Stimulated activated CD4-positive, alpha-beta T cell treated with anti-CD3 and anti-CD28 coated beads, Interleukin-12 subunit alpha, Interleukin-12 subunit beta, amount 100 ng/mL, for 48 hours (primary cell): ENCODE measurements at regions not wholly inside any gene's neighbourhood (a gene's known extent, or its start where the extent isn't known, plus 50 kb on each side); places are given as distances from the start of the nearest gene placed in this dataset.
"Not testable (repeated sequence)": the region's sequence is repeated elsewhere in the genome, so short reads cannot be mapped to it uniquely, and the experiment has no call there.

Source experiments
- DNase-seq, 3 donors: peaks; one replicate each; pipeline ENCODE4 v3.0.0-alpha.2; 2020; ENCODE audit warnings: low read depth in 2 of 3, low spot score in 1 of 3

DNA sequence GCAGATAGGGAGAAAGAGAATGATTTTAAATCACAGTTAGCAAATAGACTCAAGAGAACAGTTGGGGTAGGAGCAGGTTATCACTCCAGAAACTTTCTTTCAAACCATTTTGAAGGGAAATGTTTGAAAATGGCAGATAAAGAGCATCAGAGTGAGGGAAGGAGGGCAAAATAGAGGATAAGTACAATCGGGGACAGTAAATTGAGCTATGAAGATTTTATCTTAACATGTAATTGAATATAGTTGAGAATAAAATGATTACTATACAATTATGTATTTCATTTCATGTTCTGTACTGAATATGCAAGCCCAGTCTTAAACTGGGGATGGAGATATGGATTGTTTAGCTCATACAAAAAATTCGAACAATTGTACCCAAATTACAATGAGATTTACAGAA is 54.0 kb downstream of the MAP10 start:
- no peak for DNase-seq

DNA sequence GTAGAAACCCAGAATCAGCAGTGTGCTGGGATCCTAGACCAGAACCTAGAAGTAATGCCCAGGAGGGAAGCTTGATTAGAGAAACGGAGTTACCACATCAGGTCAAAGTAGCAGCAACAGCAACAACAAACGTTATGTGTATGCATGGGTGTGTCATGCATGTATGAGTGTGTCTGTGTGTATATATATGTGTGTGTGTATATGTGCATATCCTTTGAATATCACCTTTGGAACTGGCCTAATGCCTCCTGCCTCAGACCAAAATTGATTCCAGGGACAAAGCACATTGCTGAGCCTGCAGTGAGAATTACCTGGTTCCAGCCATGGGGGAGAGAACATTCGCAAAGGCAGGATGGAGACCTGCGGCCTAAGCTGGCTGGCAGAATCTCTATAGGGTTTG is 55.9 kb downstream of the MAP10 start:
- DNase-seq, result no peak

DNA sequence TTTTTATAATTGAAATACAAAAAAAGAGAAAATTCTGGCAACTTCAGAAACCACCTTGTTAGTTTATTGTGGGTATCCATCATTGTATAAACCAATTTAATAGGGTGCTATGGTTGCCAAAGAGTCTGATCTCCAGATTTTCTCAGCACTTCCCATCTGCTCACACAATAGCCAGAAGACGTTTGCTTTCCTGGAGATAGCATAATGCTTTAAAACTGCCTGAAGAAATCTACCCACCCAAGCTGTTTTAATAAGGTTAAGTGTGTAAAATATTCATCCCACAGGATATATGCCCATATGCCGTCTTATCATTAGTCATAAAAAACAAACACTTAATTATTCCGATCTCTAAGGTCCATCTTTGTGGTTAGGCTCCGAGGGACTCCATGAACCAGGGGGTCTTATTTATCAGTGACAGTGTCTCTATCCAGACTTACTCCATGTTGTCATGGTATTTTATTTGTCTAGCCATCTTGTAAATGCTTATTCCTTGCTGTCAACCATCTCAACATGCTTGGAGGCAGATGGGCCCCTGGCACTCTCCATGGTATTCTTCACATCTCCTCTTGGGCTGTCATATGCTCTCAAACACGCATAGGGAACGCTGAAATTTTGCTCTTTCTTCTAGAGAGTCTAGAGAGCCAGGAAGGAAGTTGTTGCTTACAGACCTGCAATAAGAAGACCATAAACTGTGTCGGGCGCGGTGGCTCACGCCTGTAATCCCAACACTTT is 58.5 kb downstream of the MAP10 start:
- no peak for DNase-seq

DNA sequence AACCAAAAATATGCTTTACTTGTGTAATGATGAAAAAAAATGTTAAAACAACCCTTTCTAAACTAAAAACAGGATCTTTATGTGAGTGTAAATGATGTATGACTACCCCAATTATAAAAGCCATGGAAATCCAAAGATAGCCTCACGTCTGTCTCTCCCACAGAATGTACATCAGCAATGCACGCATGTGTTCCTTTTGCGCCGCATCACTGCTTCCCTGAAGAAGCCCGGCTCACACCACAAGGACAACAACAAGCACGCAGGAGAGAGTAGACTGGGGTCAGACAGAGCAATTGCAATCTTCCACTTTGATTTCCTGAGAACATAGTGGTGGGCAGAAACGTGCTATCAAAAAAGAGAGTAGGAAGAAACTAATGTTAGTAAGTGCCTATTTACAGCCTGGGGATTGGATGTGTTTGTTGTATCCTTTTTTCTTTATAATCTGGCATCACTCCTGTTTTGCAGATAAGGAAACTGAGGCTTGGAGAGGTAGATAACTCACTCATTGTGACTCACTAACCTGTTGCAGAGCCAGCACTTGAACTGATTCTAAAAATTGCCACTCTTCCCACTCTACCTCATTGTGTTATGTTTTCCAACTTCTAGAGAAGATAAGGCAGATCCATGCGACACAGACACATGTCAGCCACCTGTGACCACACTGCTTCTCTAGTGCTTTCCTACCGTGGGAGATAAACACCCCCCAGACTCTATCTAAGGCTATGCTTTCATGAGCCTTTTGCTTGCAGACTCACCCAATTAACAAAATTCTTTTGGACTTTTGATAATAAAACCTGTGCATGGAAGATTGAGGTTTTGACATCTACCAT is 60.1 kb downstream of the MAP10 start:
- no peak for DNase-seq

DNA sequence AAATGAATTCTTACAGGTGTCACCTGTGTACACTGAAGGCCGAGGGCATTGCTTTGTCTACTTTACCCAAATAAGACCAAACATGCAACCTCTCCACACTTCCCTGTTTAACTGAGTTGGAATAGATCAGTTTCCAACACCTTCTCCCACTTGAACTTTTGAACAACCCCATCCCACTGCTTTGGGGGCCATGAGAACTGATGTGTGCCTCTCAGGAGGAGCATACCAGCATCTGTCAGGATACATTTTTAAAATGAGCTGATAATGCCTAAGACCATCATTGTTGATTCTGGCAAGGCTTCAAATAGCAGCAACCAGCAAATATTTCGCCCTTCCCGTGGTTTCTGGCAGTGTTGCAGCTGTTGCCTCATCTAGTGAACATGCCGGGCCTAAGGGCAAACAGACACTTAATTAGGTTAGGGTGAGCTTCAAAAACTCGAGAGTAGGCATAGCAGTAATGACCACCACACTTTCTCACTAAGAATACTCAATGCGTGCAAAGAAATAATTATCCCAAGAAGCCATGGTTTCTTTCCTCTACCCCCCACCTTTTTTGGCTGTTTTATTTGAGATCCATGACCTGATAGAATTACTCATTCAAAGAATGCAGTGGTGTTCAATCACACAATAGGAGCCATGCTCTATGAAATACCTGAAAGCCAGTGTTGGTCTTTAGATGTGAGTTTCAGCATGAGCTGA is 63.7 kb downstream of the MAP10 start:
- DNase-seq, result no peak

DNA sequence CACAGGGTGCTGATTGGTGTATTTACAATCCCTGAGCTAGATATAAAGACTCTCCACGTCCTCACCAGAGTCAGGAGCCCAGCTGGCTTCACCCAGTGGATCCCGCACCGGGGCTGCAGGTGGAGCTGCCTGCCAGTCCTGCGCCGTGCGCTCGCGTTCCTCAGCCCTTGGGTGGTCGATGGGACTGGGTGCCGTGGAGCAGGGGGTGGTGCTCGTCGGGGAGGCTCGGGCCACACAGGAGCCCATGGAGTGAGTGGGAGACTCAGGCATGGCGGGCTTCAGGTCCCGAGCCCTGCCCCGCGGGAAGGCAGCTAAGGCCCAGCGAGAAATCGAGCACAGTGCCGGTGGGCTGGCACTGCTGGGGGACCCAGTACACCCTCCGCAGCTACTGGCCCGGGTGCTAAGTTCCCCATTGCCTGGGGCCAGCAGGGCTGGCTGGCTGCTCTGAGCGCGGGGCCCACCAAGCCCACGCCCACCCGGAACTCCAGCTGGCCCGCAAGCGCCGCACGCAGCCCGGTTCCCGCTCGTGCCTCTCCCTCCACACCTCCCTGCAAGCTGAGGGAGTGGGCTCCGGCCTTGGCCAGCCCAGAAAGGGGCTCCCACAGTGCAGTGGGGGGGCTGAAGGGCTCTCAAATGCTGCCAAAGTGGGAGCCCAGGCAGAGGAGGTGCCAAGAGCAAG is 66.2 kb downstream of the MAP10 start:
- DNase-seq, result not testable (repeated sequence)

DNA sequence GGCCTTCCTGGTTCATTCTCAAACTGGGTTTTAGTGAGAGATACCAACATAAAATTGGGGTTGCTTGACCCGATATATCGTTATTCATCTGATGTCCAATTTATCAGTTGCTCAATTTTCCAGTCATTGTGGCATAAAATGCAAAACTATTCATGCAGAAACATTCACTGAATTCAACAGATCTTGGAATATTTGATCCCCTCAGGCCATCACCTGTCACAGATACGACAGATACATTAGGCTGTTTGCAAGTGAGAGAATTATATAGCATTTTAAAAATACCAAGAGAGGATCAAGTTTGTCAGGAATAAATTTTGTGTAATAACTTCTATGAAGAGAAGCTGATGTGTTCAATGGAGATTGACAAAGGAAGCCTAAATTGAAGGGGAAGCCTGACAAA is 67.1 kb downstream of the MAP10 start:
- DNase-seq, result no peak

DNA sequence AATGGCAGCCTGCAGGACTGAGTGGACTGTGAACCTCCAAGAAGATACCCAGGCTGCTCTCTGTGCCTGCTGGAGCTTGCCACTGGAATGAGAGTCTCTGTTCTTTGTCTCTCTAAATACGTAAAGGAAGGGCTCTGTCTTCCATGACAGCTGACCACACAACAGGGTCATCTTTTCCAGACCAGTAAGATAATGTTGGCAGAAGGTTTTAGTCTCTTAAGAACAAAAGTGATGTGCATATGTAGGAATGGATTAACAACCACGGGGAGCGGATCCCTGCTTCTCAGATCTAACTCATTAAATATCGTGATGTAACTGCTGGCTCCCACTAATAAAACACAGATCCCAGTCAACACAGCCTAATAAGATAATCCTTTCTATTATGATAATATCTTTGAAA is 67.5 kb downstream of the MAP10 start:
- DNase-seq, result no peak

DNA sequence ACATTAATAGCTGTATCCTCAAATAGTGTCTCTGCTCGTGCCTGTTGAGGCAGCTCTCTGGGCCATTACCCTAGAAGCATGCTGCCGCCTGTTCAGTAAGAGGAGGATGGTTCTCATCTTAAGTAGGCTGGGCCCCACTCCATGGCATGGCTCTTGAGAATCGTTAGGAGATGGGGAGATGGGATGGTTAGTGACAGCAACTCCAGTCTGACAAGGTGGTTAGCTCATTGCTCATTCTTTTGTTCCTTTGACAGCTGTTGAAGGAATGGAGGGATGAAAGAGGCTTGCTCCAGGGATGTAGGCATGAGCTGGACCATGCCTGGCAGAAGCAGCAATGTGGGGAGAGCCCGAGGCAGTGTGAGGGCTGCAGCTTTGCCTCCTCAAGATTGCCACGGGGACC is 68.2 kb downstream of the MAP10 start:
- DNase-seq, result no peak

DNA sequence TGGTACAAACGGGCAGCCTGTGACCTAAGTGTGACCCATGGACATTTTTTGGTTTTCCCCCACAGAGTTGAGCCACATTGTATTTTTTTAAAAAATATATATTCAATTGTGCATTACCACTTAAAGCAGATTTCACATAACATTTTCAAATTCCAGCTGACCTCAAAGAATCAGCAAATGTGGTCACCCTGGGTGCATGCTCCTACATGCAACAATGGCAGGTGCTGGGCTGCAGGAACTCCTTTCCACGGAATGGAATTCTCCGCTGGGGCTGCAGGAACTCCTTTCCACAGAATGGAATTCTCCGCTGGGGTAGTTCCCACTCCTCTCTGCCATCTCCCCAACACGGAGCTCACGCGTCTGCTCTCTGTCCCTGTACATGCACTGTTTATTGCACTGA is 68.7 kb downstream of the MAP10 start:
- no peak for DNase-seq

DNA sequence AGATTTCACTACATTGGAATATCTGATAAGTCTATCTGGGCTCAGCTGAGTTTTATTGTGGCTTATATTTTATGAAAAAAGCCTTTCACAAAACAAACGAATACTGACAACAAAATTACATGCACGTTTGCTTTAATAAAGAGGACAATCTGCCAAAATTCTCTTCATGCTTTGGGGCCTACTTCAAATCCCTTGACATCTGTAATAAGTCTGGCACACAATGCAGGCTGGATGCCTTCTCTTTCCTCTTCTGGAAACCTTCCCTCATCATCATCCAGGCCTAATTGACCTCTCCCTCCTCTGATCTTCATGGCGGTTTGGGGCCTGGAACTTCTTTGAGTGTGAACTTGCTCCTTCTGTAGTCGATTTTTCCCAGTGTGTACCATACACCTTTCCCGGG is 70.3 kb downstream of the MAP10 start:
- no peak for DNase-seq

DNA sequence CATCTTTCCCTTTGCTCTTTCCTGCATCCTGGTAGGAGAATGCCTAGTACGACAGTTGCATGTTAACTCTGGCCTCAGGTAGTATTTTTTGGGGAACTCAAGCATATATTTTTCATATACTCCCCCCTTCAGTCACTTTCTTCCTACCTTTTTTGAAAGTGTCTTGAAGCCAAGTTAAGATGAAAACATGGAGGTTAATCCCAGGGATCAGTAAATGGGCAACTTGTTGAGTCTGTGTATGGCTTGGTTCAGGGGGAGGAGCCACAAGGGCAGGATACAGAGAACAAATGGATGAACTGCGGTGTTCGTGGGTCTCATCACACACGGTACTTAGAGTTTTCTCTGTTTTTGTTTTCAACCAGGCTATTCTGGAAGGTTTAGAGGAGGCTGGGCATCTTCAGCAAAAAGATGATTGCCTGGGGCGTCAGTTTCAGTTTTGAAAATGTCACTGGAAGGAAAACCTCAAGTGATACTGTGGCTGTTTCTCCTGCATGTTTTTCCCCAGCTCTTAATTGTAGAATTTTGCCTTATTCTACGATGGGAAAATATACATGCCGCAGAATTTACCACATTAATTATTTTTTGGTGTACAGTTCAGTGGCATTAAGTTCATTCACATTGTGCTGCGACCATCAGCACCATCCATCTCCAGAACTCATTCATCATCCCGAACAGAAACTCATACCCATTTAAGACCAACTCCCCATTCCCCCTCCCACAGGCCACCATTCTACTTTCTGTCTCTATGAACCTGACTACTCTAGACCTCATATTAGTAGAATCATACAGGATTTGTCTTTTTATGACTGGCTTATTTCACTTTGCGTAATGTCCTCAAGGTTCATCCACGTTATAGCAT is 71.5 kb downstream of the MAP10 start:
- DNase-seq, result peak in 2 of 3 donors; percentile 9 to 26

DNA sequence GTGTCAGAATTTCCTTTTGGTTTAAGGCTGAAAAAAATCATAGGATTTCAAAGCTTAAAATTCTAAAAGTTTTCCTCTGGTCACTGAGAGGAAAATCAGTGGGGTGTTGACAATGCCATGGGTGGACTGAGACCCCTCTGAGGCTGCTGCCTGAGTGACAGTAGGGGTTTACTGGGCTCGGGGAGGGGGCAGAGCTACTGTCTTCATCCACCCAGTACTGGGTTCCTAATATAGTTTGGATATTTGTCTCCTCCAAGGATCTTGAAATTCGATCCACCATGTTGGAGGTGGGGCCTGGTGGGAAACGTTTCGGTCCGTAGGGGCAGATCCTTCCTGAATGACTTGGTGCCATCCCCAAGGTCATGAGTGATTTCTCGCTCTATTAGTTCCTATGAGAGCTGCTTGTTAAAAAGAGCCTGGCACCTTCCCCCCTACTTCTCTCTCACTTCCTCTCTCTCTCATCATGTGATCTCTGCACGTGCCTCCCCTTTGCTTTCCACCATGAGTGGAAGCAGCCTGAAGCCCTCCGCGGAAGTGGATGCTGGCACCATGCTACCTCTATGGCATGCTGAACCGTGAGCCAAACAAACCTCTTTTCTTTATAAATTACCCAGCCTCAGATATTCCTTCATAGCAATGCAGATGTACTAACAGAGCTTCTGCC is 72.3 kb downstream of the MAP10 start:
- DNase-seq, result no peak

DNA sequence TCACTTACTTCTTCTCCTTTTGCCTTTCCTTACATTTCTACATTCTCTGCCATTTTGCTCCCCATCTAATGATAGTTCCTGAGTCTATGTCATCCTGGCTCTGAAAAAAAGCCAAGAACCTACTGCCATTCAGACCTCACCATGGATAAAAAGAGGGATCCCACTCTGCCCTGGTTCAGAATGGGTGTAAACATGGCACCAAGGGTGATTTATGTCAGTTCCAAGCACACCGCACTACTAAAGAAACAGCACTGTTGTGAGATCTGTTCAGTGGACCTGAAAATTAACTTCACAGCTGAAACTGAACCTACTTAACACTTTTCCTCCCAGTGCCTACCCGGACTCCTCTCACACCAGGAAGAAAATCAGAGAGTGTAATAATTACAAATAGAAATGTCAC is 72.3 kb upstream of the NTPCR start:
- no peak for DNase-seq

DNA sequence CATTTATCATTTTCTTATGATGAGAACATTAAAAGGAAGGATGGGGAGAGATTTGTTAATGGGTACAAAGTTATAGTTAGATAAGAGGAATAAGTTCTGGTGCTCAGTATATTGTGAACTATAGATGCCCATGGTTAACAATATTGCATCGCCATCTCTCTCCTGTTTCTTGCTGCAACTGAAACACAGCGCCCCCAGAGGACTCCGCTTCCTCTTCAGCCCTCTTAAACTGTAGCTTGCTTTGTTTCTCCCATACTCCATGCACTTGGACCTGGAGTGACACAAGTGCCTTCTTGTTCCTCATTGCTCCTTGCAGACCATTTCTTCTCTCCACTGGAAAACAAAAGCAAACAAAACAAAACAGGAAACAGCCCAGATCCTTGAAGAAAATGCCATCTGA is 70.1 kb upstream of the NTPCR start:
- DNase-seq, result no peak

DNA sequence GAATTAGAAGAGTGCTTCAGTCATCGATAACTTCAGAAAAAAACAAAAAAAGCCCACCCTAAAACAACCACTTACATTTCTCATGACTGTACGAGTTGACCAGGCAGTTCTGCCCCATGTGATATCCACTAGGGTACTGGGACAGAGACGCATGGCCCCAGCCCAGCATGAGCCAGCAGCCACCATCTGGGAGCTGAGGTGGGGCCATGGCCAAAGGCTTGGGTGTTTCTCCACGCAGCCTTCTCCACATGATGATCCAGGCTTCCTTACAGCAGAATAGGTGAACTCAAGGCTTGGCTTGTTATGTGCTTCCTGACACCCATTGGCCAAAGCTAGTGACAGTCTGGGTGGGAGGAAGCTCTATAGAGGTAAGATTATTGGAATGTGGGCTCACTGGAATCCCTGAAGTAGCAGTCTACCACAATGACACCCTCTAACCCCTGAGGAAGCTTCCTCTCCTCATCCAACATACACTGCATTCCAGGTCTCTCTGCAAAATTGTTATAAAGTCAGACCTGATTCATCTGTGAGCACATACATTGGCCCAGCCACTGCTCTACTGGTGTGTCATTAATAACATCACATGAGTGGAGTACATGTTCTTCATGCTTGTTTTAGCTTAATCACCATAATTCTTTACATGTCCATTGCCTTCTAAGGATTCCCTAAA is 66.3 kb upstream of the NTPCR start:
- no peak for DNase-seq

DNA sequence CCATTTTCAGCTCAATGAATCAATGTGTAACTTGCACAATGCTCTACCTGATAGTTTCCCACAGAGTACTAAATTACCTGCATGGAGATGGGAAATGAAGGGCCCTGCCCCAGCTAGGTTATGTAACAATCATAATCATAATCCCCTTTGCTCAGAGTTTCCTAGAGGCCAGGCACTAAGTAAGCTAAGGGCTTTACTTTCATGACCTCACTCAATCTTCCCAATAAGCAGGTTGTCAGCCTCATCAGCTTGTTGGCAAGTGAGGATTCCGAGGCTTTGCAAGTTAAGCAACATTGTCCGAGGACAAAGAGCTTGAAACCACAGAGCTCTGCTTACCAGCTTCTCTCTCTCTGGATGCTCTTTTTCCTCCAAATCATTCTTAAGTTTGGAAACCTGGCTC is 64.1 kb upstream of the NTPCR start:
- no peak for DNase-seq

DNA sequence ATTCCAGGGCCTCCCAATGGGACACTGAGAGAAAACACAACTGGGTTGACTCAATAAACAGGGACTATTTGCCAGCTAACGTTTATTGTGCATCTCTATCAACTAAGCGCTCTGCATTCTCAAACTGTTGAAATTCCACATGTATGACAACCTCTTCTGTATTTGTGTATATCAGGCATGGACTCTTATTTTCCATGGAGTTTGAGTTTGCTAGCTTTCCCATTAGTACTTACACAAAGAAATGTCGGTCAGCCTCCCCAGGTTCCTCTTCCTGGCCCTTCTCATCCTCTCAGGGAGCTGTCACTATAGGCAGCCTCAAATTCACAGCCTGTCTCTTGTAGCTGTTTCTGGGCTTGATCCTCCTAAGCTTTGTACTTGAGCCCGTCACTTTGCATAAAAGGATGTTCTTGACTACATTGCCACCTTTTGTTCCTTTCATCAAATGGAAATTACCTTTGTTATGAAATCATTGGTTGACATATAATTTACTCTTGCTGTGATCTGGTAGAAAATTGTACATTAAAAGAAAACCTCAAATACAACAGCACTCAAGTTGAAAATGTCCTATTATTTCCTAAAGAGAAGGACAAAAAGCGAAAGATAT is 60.0 kb upstream of the NTPCR start:
- no peak for DNase-seq

DNA sequence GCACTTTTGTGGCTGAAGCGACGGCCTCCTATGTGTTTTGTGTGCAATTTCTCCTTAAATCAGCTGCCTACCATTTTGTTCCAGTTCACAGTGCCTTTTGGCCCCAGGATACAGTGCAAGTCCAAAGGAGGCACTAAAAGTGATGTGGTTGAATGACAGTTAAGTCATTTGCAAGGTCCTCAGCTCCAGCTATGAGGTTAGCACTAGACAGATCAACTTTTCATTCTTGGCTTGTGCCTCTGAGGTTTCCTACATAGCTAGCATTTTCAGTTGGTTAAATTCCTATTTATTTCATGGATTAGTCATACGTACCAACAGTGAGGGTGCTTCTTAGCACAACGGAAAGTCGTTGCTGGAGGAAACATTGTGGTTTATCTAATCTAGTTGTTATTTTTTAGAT is 59.3 kb upstream of the NTPCR start:
- DNase-seq, result no peak
